GM23338 (cell line): ENCODE measurements at regions not wholly inside any gene's neighbourhood (a gene's known extent, or its start where the extent isn't known, plus 50 kb on each side); places are given as distances from the start of the nearest gene placed in this dataset.

ENCODE experiments used
- ATAC-seq: fragments of 200-7000 bp; cut with Tn5 transposase; 3 replicates; pipeline ENCODE4 v1.9.1; 2020
- DNase-seq: peaks from one replicate; pipeline ENCODE4 v3.0.0-alpha.2; 2015; ENCODE audit warnings: low spot score
- H2AFZ ChIP-seq: fragments of 200-600 bp; sonication (generic); 2 replicates; pipeline ENCODE4 v1.8.0; 2016; ENCODE audit warnings: antibody characterized with exemption, mild to moderate bottlenecking, moderate library complexity
- H3F3A ChIP-seq: fragments of 200-600 bp; sonication (generic); replicated peaks from 2 replicates; pipeline ENCODE4 v1.8.0; 2017; ENCODE audit warnings: antibody characterized with exemption, mixed run types, low read depth
- H3K27ac ChIP-seq: fragments of 200-600 bp; sonication (generic); 2 replicates; pipeline ENCODE4 v1.6.1; 2016; ENCODE audit warnings: low read depth
- H3K27me3 ChIP-seq: fragments of 200-600 bp; sonication (generic); 2 replicates; pipeline ENCODE4 v1.8.0; 2016; ENCODE audit warnings: mild to moderate bottlenecking, mixed run types, moderate library complexity; ENCODE audit not compliant: insufficient read depth
- H3K36me3 ChIP-seq: fragments of 200-600 bp; sonication (generic); 2 replicates; pipeline ENCODE4 v1.8.0; 2016; ENCODE audit warnings: mild to moderate bottlenecking; ENCODE audit not compliant: insufficient read depth
- H3K4me1 ChIP-seq: fragments of 200-600 bp; sonication (generic); 2 replicates; pipeline ENCODE4 v1.8.0; 2016; ENCODE audit warnings: mild to moderate bottlenecking, moderate library complexity; ENCODE audit not compliant: insufficient read depth
- H3K4me2 ChIP-seq: fragments of 200-600 bp; sonication (generic); 2 replicates; pipeline ENCODE4 v1.7.1; 2017; ENCODE audit warnings: mixed run types
- H3K4me3 ChIP-seq: fragments of 200-600 bp; sonication (generic); 2 replicates; pipeline ENCODE4 v1.6.1; 2016; ENCODE audit warnings: mixed run types
- H3K79me2 ChIP-seq: fragments of 200-600 bp; sonication (generic); replicated peaks from 2 replicates; pipeline ENCODE4 v1.8.0; 2017; ENCODE audit warnings: mild to moderate bottlenecking; ENCODE audit not compliant: insufficient read depth
- H3K9me2 ChIP-seq: fragments of 200-600 bp; sonication (generic); 2 replicates; pipeline ENCODE4 v1.8.0; 2017; ENCODE audit not compliant: insufficient read depth
- H4K20me1 ChIP-seq: fragments of 200-600 bp; sonication (generic); replicated peaks from 2 replicates; pipeline ENCODE4 v1.8.0; 2017; ENCODE audit warnings: mild to moderate bottlenecking; ENCODE audit not compliant: insufficient read depth
- H3K27ac Mint-ChIP-seq: 2 replicates; pipeline ENCODE4 v1.8.0; 2020; ENCODE audit warnings: inconsistent platforms, mild to moderate bottlenecking, moderate library complexity, mixed read lengths
- H3K27me3 Mint-ChIP-seq: 3 replicates; pipeline ENCODE4 v1.8.0; 2022; ENCODE audit warnings: low read depth, mild to moderate bottlenecking, moderate library complexity, mixed read lengths, inconsistent platforms; ENCODE audit not compliant: insufficient read depth, poor library complexity
- H3K36me3 Mint-ChIP-seq: 3 replicates; pipeline ENCODE4 v1.8.0; 2021; ENCODE audit warnings: low read depth, mild to moderate bottlenecking, inconsistent platforms, moderate library complexity, mixed read lengths
- H3K4me1 Mint-ChIP-seq: 3 replicates; pipeline ENCODE4 v1.8.0; 2020; ENCODE audit warnings: mild to moderate bottlenecking, inconsistent platforms, mixed read lengths
- H3K4me3 Mint-ChIP-seq: 3 replicates; pipeline ENCODE4 v1.8.0; 2021; ENCODE audit warnings: moderate library complexity, mild to moderate bottlenecking, inconsistent platforms, mixed read lengths
- H3K9me3 Mint-ChIP-seq: 3 replicates; pipeline ENCODE4 v1.8.0; 2020; ENCODE audit warnings: moderate library complexity, mild to moderate bottlenecking, inconsistent platforms, mixed read lengths
- CREB1 ChIP-seq: fragments of 250-450 bp; sonication (Bioruptor Pico); IDR thresholded peaks from 2 replicates; pipeline ENCODE4 v1.5.0; 2020; ENCODE audit warnings: low read depth, mild to moderate bottlenecking, moderate library complexity
- EZH2 ChIP-seq: fragments of 200-600 bp; sonication (generic); IDR thresholded peaks from one replicate; pipeline ENCODE4 v1.8.0; 2017; ENCODE audit warnings: antibody characterized with exemption, mild to moderate bottlenecking, low read depth; ENCODE audit not compliant: unreplicated experiment
- EZH2phosphoT487 ChIP-seq: fragments of 200-600 bp; sonication (generic); IDR thresholded peaks from one replicate; pipeline ENCODE4 v1.8.1; 2018; ENCODE audit warnings: antibody characterized with exemption; ENCODE audit not compliant: unreplicated experiment
- JUNB ChIP-seq: IDR thresholded peaks from one replicate; pipeline ENCODE4 v1.6.1; 2016; ENCODE audit warnings: antibody characterized with exemption; ENCODE audit not compliant: unreplicated experiment
- NANOG ChIP-seq: IDR thresholded peaks from 2 replicates; pipeline ENCODE4 v1.6.1; 2016; ENCODE audit warnings: antibody characterized with exemption, borderline replicate concordance
- STAT1 ChIP-seq: IDR thresholded peaks from one replicate; pipeline ENCODE4 v1.6.1; 2016; ENCODE audit warnings: antibody characterized with exemption; ENCODE audit not compliant: unreplicated experiment
- ZNF114 ChIP-seq: fragments of 250-450 bp; sonication (Bioruptor Pico); IDR thresholded peaks from 2 replicates; pipeline ENCODE4 v1.5.0; 2020; ENCODE audit warnings: mild to moderate bottlenecking, moderate library complexity
- ZNF331 ChIP-seq: fragments of 250-450 bp; sonication (Bioruptor Pico); IDR thresholded peaks from 2 replicates; pipeline ENCODE4 v1.5.0; 2020; ENCODE audit warnings: low read depth, mild to moderate bottlenecking, moderate library complexity
- TF ChIP-seq, protein P1 (sequence below): IDR thresholded peaks from 2 replicates; pipeline ENCODE4 v1.6.1; 2016; ENCODE audit warnings: antibody characterized with exemption
- TF ChIP-seq, protein P2 (sequence below): fragments of 250-450 bp; sonication (Bioruptor Pico); IDR thresholded peaks from 2 replicates; pipeline ENCODE4 v1.5.0; 2020; ENCODE audit warnings: mild to moderate bottlenecking, moderate library complexity
- TF ChIP-seq, protein P3 (sequence below), 2 experiments: fragments of 200-600 bp in 1 of 2; sonication (generic) in 1 of 2; conservative IDR thresholded peaks; 2 replicates each; pipeline versions ENCODE4 v1.5.1 to v1.6.1; 2016 to 2017; ENCODE audit warnings: antibody characterized with exemption in 2 of 2, low read depth in 2 of 2, mild to moderate bottlenecking in 2 of 2, moderate library complexity in 1 of 2

DNA sequence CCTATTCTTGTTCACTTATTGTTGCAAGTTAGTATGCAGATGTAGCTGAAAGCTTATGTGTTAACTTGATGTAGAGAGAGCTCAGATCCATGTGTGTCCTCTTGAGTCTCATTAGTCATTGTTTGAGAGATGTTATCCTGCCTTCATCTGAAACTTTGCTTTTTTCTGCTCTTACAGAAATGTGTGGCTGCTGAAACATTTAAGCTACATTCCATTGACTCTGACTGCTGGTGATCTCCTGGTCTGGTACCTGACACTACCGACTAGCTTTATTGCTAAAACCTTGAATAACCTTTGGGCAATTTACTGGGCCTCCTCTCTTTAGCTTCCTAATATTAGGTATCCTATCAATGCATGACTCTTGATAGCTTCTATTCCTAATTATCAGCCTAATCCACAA is 705.6 kb upstream of the FOXG1 start:
- Histone ChIP-seq H3K4me2 (no peak overlapping the region), H3F3A (no peaks in the 10 kb centered on the region), H3K36me3 (no peaks in the 10 kb centered on the region), H3K79me2 (no peaks in the 10 kb centered on the region), H3K9me2 (no peaks in the 10 kb centered on the region), H3K4me3 (no peak overlapping the region), H3K4me1 (no peaks in the 10 kb centered on the region), H2AFZ (no peak overlapping the region), H4K20me1 (no peaks in the 10 kb centered on the region), H3K27me3 (no peaks in the 10 kb centered on the region), H3K27ac (no peak overlapping the region)
- H3K9me3 Mint-ChIP-seq = no peaks in the 10 kb centered on the region
- H3K27ac Mint-ChIP-seq = no peak overlapping the region
- peaks cover 5% of the 10 kb centered on the region; the same call in 2 of the 3 replicates for H3K4me1 Mint-ChIP-seq
- H3K4me3 Mint-ChIP-seq = no peak overlapping the region
- no peaks in the 10 kb centered on the region for H3K36me3 Mint-ChIP-seq
- no peaks in the 10 kb centered on the region for H3K27me3 Mint-ChIP-seq
- ATAC-seq (no peak), DNase-seq (no peak)
- TF ChIP-seq, protein P1, sequence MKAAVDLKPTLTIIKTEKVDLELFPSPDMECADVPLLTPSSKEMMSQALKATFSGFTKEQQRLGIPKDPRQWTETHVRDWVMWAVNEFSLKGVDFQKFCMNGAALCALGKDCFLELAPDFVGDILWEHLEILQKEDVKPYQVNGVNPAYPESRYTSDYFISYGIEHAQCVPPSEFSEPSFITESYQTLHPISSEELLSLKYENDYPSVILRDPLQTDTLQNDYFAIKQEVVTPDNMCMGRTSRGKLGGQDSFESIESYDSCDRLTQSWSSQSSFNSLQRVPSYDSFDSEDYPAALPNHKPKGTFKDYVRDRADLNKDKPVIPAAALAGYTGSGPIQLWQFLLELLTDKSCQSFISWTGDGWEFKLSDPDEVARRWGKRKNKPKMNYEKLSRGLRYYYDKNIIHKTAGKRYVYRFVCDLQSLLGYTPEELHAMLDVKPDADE = no peak
- no peak for TF ChIP-seq EZH2phosphoT487
- no peak for TF ChIP-seq ZNF114 (CRISPR knock-in tag)
- TF ChIP-seq NANOG = no peak
- no peak for TF ChIP-seq JUNB
- TF ChIP-seq CREB1 (CRISPR knock-in tag) = no peak
- TF ChIP-seq, protein P2, sequence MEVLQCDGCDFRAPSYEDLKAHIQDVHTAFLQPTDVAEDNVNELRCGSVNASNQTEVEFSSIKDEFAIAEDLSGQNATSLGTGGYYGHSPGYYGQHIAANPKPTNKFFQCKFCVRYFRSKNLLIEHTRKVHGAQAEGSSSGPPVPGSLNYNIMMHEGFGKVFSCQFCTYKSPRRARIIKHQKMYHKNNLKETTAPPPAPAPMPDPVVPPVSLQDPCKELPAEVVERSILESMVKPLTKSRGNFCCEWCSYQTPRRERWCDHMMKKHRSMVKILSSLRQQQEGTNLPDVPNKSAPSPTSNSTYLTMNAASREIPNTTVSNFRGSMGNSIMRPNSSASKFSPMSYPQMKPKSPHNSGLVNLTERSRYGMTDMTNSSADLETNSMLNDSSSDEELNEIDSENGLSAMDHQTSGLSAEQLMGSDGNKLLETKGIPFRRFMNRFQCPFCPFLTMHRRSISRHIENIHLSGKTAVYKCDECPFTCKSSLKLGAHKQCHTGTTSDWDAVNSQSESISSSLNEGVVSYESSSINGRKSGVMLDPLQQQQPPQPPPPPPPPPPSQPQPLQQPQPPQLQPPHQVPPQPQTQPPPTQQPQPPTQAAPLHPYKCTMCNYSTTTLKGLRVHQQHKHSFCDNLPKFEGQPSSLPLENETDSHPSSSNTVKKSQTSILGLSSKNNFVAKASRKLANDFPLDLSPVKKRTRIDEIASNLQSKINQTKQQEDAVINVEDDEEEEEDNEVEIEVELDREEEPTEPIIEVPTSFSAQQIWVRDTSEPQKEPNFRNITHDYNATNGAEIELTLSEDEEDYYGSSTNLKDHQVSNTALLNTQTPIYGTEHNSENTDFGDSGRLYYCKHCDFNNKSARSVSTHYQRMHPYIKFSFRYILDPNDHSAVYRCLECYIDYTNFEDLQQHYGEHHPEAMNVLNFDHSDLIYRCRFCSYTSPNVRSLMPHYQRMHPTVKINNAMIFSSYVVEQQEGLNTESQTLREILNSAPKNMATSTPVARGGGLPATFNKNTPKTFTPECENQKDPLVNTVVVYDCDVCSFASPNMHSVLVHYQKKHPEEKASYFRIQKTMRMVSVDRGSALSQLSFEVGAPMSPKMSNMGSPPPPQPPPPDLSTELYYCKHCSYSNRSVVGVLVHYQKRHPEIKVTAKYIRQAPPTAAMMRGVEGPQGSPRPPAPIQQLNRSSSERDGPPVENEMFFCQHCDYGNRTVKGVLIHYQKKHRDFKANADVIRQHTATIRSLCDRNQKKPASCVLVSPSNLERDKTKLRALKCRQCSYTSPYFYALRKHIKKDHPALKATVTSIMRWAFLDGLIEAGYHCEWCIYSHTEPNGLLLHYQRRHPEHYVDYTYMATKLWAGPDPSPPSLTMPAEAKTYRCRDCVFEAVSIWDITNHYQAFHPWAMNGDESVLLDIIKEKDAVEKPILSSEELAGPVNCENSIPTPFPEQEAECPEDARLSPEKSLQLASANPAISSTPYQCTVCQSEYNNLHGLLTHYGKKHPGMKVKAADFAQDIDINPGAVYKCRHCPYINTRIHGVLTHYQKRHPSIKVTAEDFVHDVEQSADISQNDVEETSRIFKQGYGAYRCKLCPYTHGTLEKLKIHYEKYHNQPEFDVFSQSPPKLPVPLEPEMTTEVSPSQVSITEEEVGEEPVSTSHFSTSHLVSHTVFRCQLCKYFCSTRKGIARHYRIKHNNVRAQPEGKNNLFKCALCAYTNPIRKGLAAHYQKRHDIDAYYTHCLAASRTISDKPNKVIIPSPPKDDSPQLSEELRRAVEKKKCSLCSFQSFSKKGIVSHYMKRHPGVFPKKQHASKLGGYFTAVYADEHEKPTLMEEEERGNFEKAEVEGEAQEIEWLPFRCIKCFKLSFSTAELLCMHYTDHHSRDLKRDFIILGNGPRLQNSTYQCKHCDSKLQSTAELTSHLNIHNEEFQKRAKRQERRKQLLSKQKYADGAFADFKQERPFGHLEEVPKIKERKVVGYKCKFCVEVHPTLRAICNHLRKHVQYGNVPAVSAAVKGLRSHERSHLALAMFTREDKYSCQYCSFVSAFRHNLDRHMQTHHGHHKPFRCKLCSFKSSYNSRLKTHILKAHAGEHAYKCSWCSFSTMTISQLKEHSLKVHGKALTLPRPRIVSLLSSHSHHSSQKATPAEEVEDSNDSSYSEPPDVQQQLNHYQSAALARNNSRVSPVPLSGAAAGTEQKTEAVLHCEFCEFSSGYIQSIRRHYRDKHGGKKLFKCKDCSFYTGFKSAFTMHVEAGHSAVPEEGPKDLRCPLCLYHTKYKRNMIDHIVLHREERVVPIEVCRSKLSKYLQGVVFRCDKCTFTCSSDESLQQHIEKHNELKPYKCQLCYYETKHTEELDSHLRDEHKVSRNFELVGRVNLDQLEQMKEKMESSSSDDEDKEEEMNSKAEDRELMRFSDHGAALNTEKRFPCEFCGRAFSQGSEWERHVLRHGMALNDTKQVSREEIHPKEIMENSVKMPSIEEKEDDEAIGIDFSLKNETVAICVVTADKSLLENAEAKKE (CRISPR knock-in tag) = no peak
- TF ChIP-seq, protein P3, sequence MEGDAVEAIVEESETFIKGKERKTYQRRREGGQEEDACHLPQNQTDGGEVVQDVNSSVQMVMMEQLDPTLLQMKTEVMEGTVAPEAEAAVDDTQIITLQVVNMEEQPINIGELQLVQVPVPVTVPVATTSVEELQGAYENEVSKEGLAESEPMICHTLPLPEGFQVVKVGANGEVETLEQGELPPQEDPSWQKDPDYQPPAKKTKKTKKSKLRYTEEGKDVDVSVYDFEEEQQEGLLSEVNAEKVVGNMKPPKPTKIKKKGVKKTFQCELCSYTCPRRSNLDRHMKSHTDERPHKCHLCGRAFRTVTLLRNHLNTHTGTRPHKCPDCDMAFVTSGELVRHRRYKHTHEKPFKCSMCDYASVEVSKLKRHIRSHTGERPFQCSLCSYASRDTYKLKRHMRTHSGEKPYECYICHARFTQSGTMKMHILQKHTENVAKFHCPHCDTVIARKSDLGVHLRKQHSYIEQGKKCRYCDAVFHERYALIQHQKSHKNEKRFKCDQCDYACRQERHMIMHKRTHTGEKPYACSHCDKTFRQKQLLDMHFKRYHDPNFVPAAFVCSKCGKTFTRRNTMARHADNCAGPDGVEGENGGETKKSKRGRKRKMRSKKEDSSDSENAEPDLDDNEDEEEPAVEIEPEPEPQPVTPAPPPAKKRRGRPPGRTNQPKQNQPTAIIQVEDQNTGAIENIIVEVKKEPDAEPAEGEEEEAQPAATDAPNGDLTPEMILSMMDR (conservative IDR thresholded peaks at IDR 0.05; ENCODE audit: low read depth in 2 of 2) = no peak
- TF ChIP-seq STAT1 = no peak
- TF ChIP-seq ZNF331 (CRISPR knock-in tag) = no peak
- no peak for TF ChIP-seq EZH2
